Liver (tissue), 8 donors: ENCODE measurements at regions not wholly inside any gene's neighbourhood (a gene's known extent, or its start where the extent isn't known, plus 50 kb on each side); places are given as distances from the start of the nearest gene placed in this dataset.

Experiments used
- DNase-seq: peaks from one replicate; pipeline ENCODE4 v3.0.0-alpha.2; 2017; ENCODE audit warnings: low spot score
- H3K27ac ChIP-seq, 2 donors: one replicate each; pipeline ENCODE4 v1.7.0; 2013; ENCODE audit warnings: inconsistent platforms in 2 of 2, low read length in 2 of 2, control low read depth in 1 of 2, low read depth in 1 of 2, mild to moderate bottlenecking in 1 of 2
- H3K27me3 ChIP-seq, 4 donors: one replicate each; pipeline versions ENCODE4 v1.6.1 to v1.7.0; 2013; ENCODE audit warnings: low read length in 3 of 4, inconsistent platforms in 1 of 4, mild to moderate bottlenecking in 1 of 4, moderate library complexity in 1 of 4; ENCODE audit not compliant: control insufficient read depth in 4 of 4, insufficient read depth in 4 of 4
- H3K36me3 ChIP-seq, 4 donors: one replicate each; pipeline versions ENCODE4 v1.6.1 to v1.7.0; 2013; ENCODE audit warnings: low read length in 3 of 4, mild to moderate bottlenecking in 3 of 4, low read depth in 1 of 4, moderate library complexity in 1 of 4; ENCODE audit not compliant: control insufficient read depth in 4 of 4, insufficient read depth in 3 of 4
- H3K4me1 ChIP-seq, 4 donors: one replicate each; pipeline versions ENCODE4 v1.6.1 to v1.7.0; 2013; ENCODE audit warnings: low read length in 3 of 4, mild to moderate bottlenecking in 3 of 4, moderate library complexity in 1 of 4; ENCODE audit not compliant: control insufficient read depth in 4 of 4, insufficient read depth in 4 of 4
- H3K4me3 ChIP-seq, 3 donors: one replicate each; pipeline versions ENCODE4 v1.6.1 to v1.7.0; 2013; ENCODE audit warnings: low read length in 3 of 3, control low read depth in 1 of 3, low read depth in 1 of 3, mild to moderate bottlenecking in 1 of 3
- H3K9ac ChIP-seq, 2 donors: one replicate each; pipeline ENCODE4 v1.7.0; 2013; ENCODE audit warnings: low read length in 2 of 2, mild to moderate bottlenecking in 2 of 2, moderate library complexity in 2 of 2, control low read depth in 1 of 2, low read depth in 1 of 2
- H3K9me3 ChIP-seq, 4 donors: one replicate each; pipeline versions ENCODE4 v1.6.1 to v1.7.0; 2013; ENCODE audit warnings: low read length in 3 of 4; ENCODE audit not compliant: control insufficient read depth in 4 of 4
- CTCF ChIP-seq: fragments of 150-350 bp; IDR thresholded peaks from 2 replicates; pipeline ENCODE4 v1.5.1; 2017; ENCODE audit warnings: improper control_type of control experiment, low read depth, low read length; ENCODE audit not compliant: missing input control
- EGR1 ChIP-seq, 2 donors: IDR thresholded peaks; 2 replicates each; pipeline ENCODE4 v1.6.1; 2016 to 2018; ENCODE audit warnings: antibody characterized with exemption in 2 of 2, low read depth in 2 of 2
- FOXA1 ChIP-seq: IDR thresholded peaks from 2 replicates; pipeline ENCODE4 v1.6.1; 2016; ENCODE audit warnings: antibody characterized with exemption
- FOXA2 ChIP-seq: IDR thresholded peaks from 2 replicates; pipeline ENCODE4 v1.6.1; 2016; ENCODE audit warnings: antibody characterized with exemption
- GABPA ChIP-seq, 2 donors: IDR thresholded peaks in 1 of 2; conservative IDR thresholded peaks in 1 of 2; 2 replicates each; pipeline ENCODE4 v1.6.1; 2016; ENCODE audit warnings: antibody characterized with exemption in 2 of 2, mild to moderate bottlenecking in 1 of 2, moderate library complexity in 1 of 2
- HNF4A ChIP-seq, 2 donors: conservative IDR thresholded peaks; 2 replicates each; pipeline ENCODE4 v1.6.1; 2016; ENCODE audit warnings: antibody characterized with exemption in 2 of 2, mild to moderate bottlenecking in 2 of 2
- JUND ChIP-seq, 2 donors: IDR thresholded peaks; 2 replicates each; pipeline ENCODE4 v1.6.1; 2016; ENCODE audit warnings: antibody characterized with exemption in 2 of 2
- MAX ChIP-seq: IDR thresholded peaks from 2 replicates; pipeline ENCODE4 v1.6.1; 2016; ENCODE audit warnings: antibody characterized with exemption
- NR2F2 ChIP-seq: IDR thresholded peaks from 2 replicates; pipeline ENCODE4 v1.6.1; 2016; ENCODE audit warnings: antibody characterized with exemption
- RAD21 ChIP-seq, 2 donors: IDR thresholded peaks; 2 replicates each; pipeline ENCODE4 v1.6.1; 2016; ENCODE audit warnings: antibody characterized with exemption in 2 of 2, mild to moderate bottlenecking in 2 of 2
- REST ChIP-seq: IDR thresholded peaks from 2 replicates; pipeline ENCODE4 v1.6.1; 2016; ENCODE audit warnings: antibody characterized with exemption, mild to moderate bottlenecking
- RXRA ChIP-seq, 2 donors: IDR thresholded peaks; 2 replicates each; pipeline ENCODE4 v1.6.1; 2017 to 2018; ENCODE audit warnings: antibody characterized with exemption in 2 of 2, mild to moderate bottlenecking in 1 of 2
- SP1 ChIP-seq: IDR thresholded peaks from 2 replicates; pipeline ENCODE4 v1.6.1; 2018; ENCODE audit warnings: antibody characterized with exemption, mild to moderate bottlenecking
- YY1 ChIP-seq: IDR thresholded peaks from 2 replicates; pipeline ENCODE4 v1.6.1; 2016; ENCODE audit warnings: antibody characterized with exemption, mild to moderate bottlenecking
- WGBS: extraction: QIAGEN DNeasy Blood & Tissue Kit; methylation state at CpG from one replicate; pipeline ENCODE4 v1.1.7; 2013; 5-methylcytosine and 5-hydroxymethylcytosine counted together
- donor health status: healthy.
- donor health status: healthy.
- donor health status: healthy.
- donor health status: healthy.
- donor health status: healthy.

- no peaks in the 10 kb centered on the region for H3K9me3 ChIP-seq
- no peaks in the 10 kb centered on the region for H3K36me3 ChIP-seq
- no peaks in the 10 kb centered on the region for H3K27me3 ChIP-seq
- no peak for DNase-seq
- H3K4me1 ChIP-seq: no peaks in the 10 kb centered on the region
- H3K4me3 ChIP-seq: no peak overlapping the region
- WGBS: 95% methylated on average over 7 of the region's 7 CpGs
- TF ChIP-seq SP1 (no peak), FOXA1 (no peak), REST (no peak), MAX (no peak), FOXA2 (no peak), RAD21 (IDR thresholded peaks at IDR 0.05) (no peak), NR2F2 (no peak)
- no peak overlapping the region for H3K9ac ChIP-seq
- no peak overlapping the region for H3K27ac ChIP-seq
These were observed 187.8 kb downstream of the TOMM20 start for GRCh38 chr1:234940841-234941240.

- no peaks in the 10 kb centered on the region for H3K36me3 ChIP-seq
- H3K27ac ChIP-seq: no peak overlapping the region
- WGBS: 68% methylated on average over 7 of the region's 7 CpGs
- H3K27me3 ChIP-seq: no peaks in the 10 kb centered on the region
- H3K4me1 ChIP-seq: no peaks in the 10 kb centered on the region
- TF ChIP-seq REST (no peak), YY1 (no peak), RXRA (IDR thresholded peaks at IDR 0.05) (no peak), HNF4A (conservative IDR thresholded peaks at IDR 0.05) (no peak), GABPA (IDR thresholded peaks at IDR 0.05 in 1 of 2, conservative IDR thresholded peaks at IDR 0.05 in 1 of 2) (no peak), JUND (IDR thresholded peaks at IDR 0.05) (no peak), FOXA1 (no peak), EGR1 (IDR thresholded peaks at IDR 0.05; ENCODE audit: low read depth in 2 of 2) (no peak), CTCF (no peak), FOXA2 (no peak)
- no peak for DNase-seq
- H3K9ac ChIP-seq: no peak overlapping the region
- no peak overlapping the region for H3K4me3 ChIP-seq
- no peaks in the 10 kb centered on the region for H3K9me3 ChIP-seq
These were observed 189.7 kb downstream of the TOMM20 start for GRCh38 chr1:234938924-234939323.
